ENCODE measurements at regions not wholly inside any gene's neighbourhood (a gene's known extent, or its start where the extent isn't known, plus 50 kb on each side); places are given as distances from the start of the nearest gene placed in this dataset.

DNA sequence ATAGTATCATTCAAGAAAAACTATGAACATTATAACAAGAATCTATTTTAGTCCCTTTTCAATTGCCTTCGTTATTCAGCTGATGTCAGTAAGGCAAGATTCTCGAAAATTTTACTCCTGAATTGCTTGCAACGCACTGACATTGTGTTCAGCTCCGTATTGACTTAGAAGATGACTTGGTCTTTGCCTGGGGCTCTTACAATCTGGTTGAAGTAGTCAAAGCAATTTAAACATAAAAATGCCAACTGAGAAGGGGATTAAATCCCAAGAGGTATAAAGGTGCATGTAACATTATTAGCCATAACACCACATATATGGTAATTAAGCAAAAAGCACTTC, 507.1 kb downstream of the CENPC start:
- no peaks in the 10 kb centered on the region for H3K4me1 ChIP-seq (ENCODE audit: control insufficient read depth, insufficient read depth, low read length)
- H3K9me3 ChIP-seq (ENCODE audit: control insufficient read depth, insufficient read depth, low read length) = no peaks in the 10 kb centered on the region
- H3K9ac ChIP-seq (ENCODE audit: low read depth, low read length) = no peak overlapping the region
- H3K27ac ChIP-seq (ENCODE audit: low read depth, low read length) = no peak overlapping the region
- no peak overlapping the region for H3K4me3 ChIP-seq (ENCODE audit: low read depth, low read length)
- no peaks in the 10 kb centered on the region for H3K27me3 ChIP-seq (ENCODE audit: control insufficient read depth, insufficient read depth, low read length)
- H3K36me3 ChIP-seq (ENCODE audit: control insufficient read depth, insufficient read depth, low read length) = no peaks in the 10 kb centered on the region

DNA sequence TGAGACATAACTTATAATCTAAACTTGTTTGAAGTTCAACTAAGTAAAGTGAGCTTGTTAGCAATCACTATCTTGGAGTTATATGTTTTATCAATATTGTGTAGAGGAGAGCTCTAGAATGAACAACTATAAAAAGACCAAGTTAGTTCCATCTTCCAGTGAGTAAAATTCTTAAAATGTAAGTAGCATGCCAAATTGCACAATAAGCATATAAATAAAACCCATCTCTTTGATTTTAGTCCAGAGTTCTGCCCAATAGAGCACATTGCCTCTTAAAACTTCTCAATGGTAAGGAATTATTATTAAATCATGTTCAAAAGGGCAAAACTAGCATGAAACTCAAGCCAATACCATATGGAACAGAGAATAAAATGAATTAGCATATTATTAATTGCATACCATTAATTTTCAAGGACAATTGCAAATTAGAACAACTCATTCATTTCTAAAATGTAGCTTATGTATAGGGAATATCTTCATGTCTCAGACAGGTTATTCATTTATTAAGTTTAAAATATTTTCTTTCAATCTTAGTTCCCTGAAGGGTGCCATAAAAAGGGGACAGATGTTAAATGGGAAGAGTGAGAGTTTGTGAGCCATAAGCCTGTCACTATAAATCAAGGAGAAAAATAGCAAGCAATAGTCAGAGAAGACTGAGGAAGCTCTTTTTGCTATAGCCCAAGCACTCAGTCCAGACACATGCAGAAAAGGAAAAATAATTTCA, 507.6 kb downstream of the CENPC start:
- H3K9me3 ChIP-seq (ENCODE audit: control insufficient read depth, insufficient read depth, low read length) = no peaks in the 10 kb centered on the region
- no peaks in the 10 kb centered on the region for H3K36me3 ChIP-seq (ENCODE audit: control insufficient read depth, insufficient read depth, low read length)
- no peak overlapping the region for H3K27ac ChIP-seq (ENCODE audit: low read depth, low read length)
- H3K4me3 ChIP-seq (ENCODE audit: low read depth, low read length) = no peak overlapping the region
- H3K9ac ChIP-seq (ENCODE audit: low read depth, low read length) = no peak overlapping the region
- H3K4me1 ChIP-seq (ENCODE audit: control insufficient read depth, insufficient read depth, low read length) = no peaks in the 10 kb centered on the region
- no peaks in the 10 kb centered on the region for H3K27me3 ChIP-seq (ENCODE audit: control insufficient read depth, insufficient read depth, low read length)

DNA sequence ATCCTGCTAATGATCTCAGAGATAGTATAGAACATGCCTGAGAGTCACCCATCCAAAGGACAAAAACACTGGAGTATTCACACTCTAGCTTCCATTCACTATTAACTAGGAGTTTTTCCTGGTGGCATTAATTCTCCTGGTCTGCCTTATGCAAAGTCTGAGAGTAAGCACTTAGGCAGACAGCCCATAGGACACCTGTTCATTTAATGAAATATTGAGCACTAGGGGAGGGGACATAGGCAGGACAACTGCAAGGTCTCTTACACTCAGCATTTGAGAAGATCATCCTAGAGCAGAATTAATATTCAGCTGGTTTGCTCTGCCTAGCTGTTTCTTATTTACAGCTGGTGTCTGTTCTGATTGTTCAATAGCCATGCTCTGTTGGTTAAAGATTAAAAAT, 508.5 kb downstream of the CENPC start:
- Histone ChIP-seq H3K9me3 (ENCODE audit: control insufficient read depth, insufficient read depth, low read length) (no peaks in the 10 kb centered on the region), H3K9ac (ENCODE audit: low read depth, low read length) (no peak overlapping the region), H3K4me1 (ENCODE audit: control insufficient read depth, insufficient read depth, low read length) (no peaks in the 10 kb centered on the region), H3K27me3 (ENCODE audit: control insufficient read depth, insufficient read depth, low read length) (no peaks in the 10 kb centered on the region), H3K27ac (ENCODE audit: low read depth, low read length) (no peak overlapping the region), H3K4me3 (ENCODE audit: low read depth, low read length) (no peak overlapping the region), H3K36me3 (ENCODE audit: control insufficient read depth, insufficient read depth, low read length) (no peaks in the 10 kb centered on the region)

GRCh38 chr4:67035986-67036385, 509.3 kb downstream of the CENPC start:
- no peak overlapping the region for H3K27ac ChIP-seq (ENCODE audit: low read depth, low read length)
- no peaks in the 10 kb centered on the region for H3K4me1 ChIP-seq (ENCODE audit: control insufficient read depth, insufficient read depth, low read length)
- no peak overlapping the region for H3K4me3 ChIP-seq (ENCODE audit: low read depth, low read length)
- H3K9ac ChIP-seq (ENCODE audit: low read depth, low read length) = no peak overlapping the region
- H3K9me3 ChIP-seq (ENCODE audit: control insufficient read depth, insufficient read depth, low read length) = no peaks in the 10 kb centered on the region
- H3K27me3 ChIP-seq (ENCODE audit: control insufficient read depth, insufficient read depth, low read length) = no peaks in the 10 kb centered on the region
- no peaks in the 10 kb centered on the region for H3K36me3 ChIP-seq (ENCODE audit: control insufficient read depth, insufficient read depth, low read length)

- Histone ChIP-seq H3K4me3 (ENCODE audit: low read depth, low read length) (no peak overlapping the region), H3K27ac (ENCODE audit: low read depth, low read length) (no peak overlapping the region), H3K36me3 (ENCODE audit: control insufficient read depth, insufficient read depth, low read length) (no peaks in the 10 kb centered on the region), H3K9ac (ENCODE audit: low read depth, low read length) (no peak overlapping the region), H3K27me3 (ENCODE audit: control insufficient read depth, insufficient read depth, low read length) (no peaks in the 10 kb centered on the region), H3K9me3 (ENCODE audit: control insufficient read depth, insufficient read depth, low read length) (no peaks in the 10 kb centered on the region), H3K4me1 (ENCODE audit: control insufficient read depth, insufficient read depth, low read length) (no peaks in the 10 kb centered on the region)
These were observed 509.8 kb downstream of the CENPC start for GRCh38 chr4:67035501-67035900.

GRCh38 chr4:67030636-67031035, 514.7 kb downstream of the CENPC start:
- Histone ChIP-seq H3K4me3 (ENCODE audit: low read depth, low read length) (no peak overlapping the region), H3K27me3 (ENCODE audit: control insufficient read depth, insufficient read depth, low read length) (no peaks in the 10 kb centered on the region), H3K9me3 (ENCODE audit: control insufficient read depth, insufficient read depth, low read length) (no peaks in the 10 kb centered on the region), H3K36me3 (ENCODE audit: control insufficient read depth, insufficient read depth, low read length) (no peaks in the 10 kb centered on the region), H3K4me1 (ENCODE audit: control insufficient read depth, insufficient read depth, low read length) (no peaks in the 10 kb centered on the region), H3K27ac (ENCODE audit: low read depth, low read length) (no peak overlapping the region), H3K9ac (ENCODE audit: low read depth, low read length) (no peak overlapping the region)

GRCh38 chr4:67020438-67020797, 524.9 kb downstream of the CENPC start:
- peaks cover 3% of the 10 kb centered on the region; the same call in 1 of the 2 replicates for H3K9me3 ChIP-seq (ENCODE audit: control insufficient read depth, insufficient read depth, low read length)
- no peaks in the 10 kb centered on the region for H3K36me3 ChIP-seq (ENCODE audit: control insufficient read depth, insufficient read depth, low read length)
- H3K27ac ChIP-seq (ENCODE audit: low read depth, low read length) = no peak overlapping the region
- no peaks in the 10 kb centered on the region for H3K27me3 ChIP-seq (ENCODE audit: control insufficient read depth, insufficient read depth, low read length)
- H3K4me3 ChIP-seq (ENCODE audit: low read depth, low read length) = no peak overlapping the region
- H3K4me1 ChIP-seq (ENCODE audit: control insufficient read depth, insufficient read depth, low read length) = peaks cover 6% of the 10 kb centered on the region; the same call in 1 of the 2 replicates
- H3K9ac ChIP-seq (ENCODE audit: low read depth, low read length) = no peak overlapping the region

GRCh38 chr4:67019686-67020437, 525.4 kb downstream of the CENPC start:
- peaks cover 6% of the 10 kb centered on the region; the same call in 1 of the 2 replicates for H3K4me1 ChIP-seq (ENCODE audit: control insufficient read depth, insufficient read depth, low read length)
- H3K36me3 ChIP-seq (ENCODE audit: control insufficient read depth, insufficient read depth, low read length) = no peaks in the 10 kb centered on the region
- no peak overlapping the region for H3K9ac ChIP-seq (ENCODE audit: low read depth, low read length)
- no peak overlapping the region for H3K4me3 ChIP-seq (ENCODE audit: low read depth, low read length)
- H3K9me3 ChIP-seq (ENCODE audit: control insufficient read depth, insufficient read depth, low read length) = peaks cover 7% of the 10 kb centered on the region; the same call in 1 of the 2 replicates
- no peaks in the 10 kb centered on the region for H3K27me3 ChIP-seq (ENCODE audit: control insufficient read depth, insufficient read depth, low read length)
- no peak overlapping the region for H3K27ac ChIP-seq (ENCODE audit: low read depth, low read length)

GRCh38 chr4:67014592-67014991, 530.7 kb downstream of the CENPC start:
- Histone ChIP-seq H3K27me3 (ENCODE audit: control insufficient read depth, insufficient read depth, low read length) (no peaks in the 10 kb centered on the region), H3K9ac (ENCODE audit: low read depth, low read length) (no peak overlapping the region), H3K27ac (ENCODE audit: low read depth, low read length) (no peak overlapping the region), H3K4me3 (ENCODE audit: low read depth, low read length) (no peak overlapping the region), H3K36me3 (ENCODE audit: control insufficient read depth, insufficient read depth, low read length) (no peaks in the 10 kb centered on the region), H3K4me1 (ENCODE audit: control insufficient read depth, insufficient read depth, low read length) (no peaks in the 10 kb centered on the region), H3K9me3 (ENCODE audit: control insufficient read depth, insufficient read depth, low read length) (peaks cover 7% of the 10 kb centered on the region; the same call in 1 of the 2 replicates)

DNA sequence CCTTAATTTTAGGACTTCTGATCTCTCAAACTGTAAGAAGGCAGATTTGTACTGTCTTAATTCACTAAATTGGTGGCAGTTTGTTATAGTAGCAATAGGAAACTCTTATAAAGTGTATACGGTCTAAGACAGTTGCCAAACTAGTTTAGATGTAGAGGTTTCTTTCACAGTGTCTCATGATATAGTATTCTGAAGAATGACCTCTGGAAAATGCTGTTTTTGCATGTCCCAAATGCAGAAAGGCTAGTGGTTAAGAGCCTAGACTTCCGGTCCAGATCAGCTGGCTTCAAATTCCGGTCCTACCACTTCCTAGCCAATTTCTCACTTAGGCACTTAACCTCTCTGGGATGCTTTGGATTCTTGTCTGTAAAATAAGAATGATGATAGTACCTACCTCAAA, 538.5 kb downstream of the CENPC start:
- Histone ChIP-seq H3K4me1 (ENCODE audit: control insufficient read depth, insufficient read depth, low read length) (peaks cover 4% of the 10 kb centered on the region; the same call in 1 of the 2 replicates), H3K9ac (ENCODE audit: low read depth, low read length) (no peak overlapping the region), H3K9me3 (ENCODE audit: control insufficient read depth, insufficient read depth, low read length) (no peaks in the 10 kb centered on the region), H3K27me3 (ENCODE audit: control insufficient read depth, insufficient read depth, low read length) (no peaks in the 10 kb centered on the region), H3K36me3 (ENCODE audit: control insufficient read depth, insufficient read depth, low read length) (no peaks in the 10 kb centered on the region), H3K27ac (ENCODE audit: low read depth, low read length) (no peak overlapping the region), H3K4me3 (ENCODE audit: low read depth, low read length) (no peak overlapping the region)

DNA sequence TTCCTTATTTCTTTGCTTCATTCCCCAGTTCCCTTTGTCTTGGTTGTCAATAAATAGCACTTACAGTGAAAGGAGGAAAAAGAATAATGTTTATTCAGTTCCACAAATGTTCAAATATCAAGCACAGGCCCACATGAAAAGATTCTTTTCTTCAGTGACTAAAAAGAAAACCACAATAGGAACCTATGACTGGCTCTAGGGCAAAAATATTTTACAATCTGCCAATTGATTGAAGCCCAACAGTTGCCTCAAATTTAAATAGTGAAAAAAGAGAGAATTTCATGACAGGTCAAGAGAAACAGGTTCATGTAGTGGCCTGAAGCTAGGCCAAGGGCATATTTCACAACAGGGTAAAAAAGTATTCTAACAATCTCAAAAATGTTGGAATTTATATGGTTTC, 553.8 kb downstream of the CENPC start:
- Histone ChIP-seq H3K36me3 (ENCODE audit: control insufficient read depth, insufficient read depth, low read length) (no peaks in the 10 kb centered on the region), H3K27ac (ENCODE audit: low read depth, low read length) (no peak overlapping the region), H3K9me3 (ENCODE audit: control insufficient read depth, insufficient read depth, low read length) (no peaks in the 10 kb centered on the region), H3K27me3 (ENCODE audit: control insufficient read depth, insufficient read depth, low read length) (no peaks in the 10 kb centered on the region), H3K4me1 (ENCODE audit: control insufficient read depth, insufficient read depth, low read length) (no peaks in the 10 kb centered on the region), H3K4me3 (ENCODE audit: low read depth, low read length) (no peak overlapping the region), H3K9ac (ENCODE audit: low read depth, low read length) (no peak overlapping the region)

Measured in HUES48 (cell line).